GM12878 (cell line): ENCODE measurements at regions not wholly inside any gene's neighbourhood (a gene's known extent, or its start where the extent isn't known, plus 50 kb on each side); places are given as distances from the start of the nearest gene placed in this dataset.

Source experiments
- ATAC-seq: fragments of 200-7000 bp; cut with Tn5 transposase; 3 replicates; pipeline ENCODE4 v1.9.1; 2020; ENCODE audit warnings: mild to moderate bottlenecking, moderate library complexity
- BruUV-seq: library from RNA; stranded (reverse); fragments of 400-500 nt; replicated peaks from 2 replicates; lab custom pipeline; 2021; lab: Mats Ljungman, UMichigan
- CTCF ChIA-PET: fragments of 300-600 bp; sonication (Branson Sonifier 250); formaldehyde crosslinking; extraction: SDS; loops from one replicate; lab custom pipeline; 2021; ENCODE audit warnings: inconsistent platforms; lab: Yijun Ruan, JAX
- POLR2A ChIA-PET: fragments of 350-600 bp; formaldehyde crosslinking; extraction: SDS; loops from one replicate; lab custom pipeline; 2021; ENCODE audit warnings: inconsistent platforms; lab: Charles Lee
- RAD21 ChIA-PET: fragments of 300-600 bp; sonication (Branson Sonifier 250); formaldehyde crosslinking; loops from one replicate; lab custom pipeline; 2023; ENCODE audit warnings: antibody characterized with exemption; ENCODE audit not compliant: unreplicated experiment; lab: Charles Lee
- SMC1A ChIA-PET: fragments of 300-600 bp; sonication (Branson Sonifier 250); formaldehyde crosslinking; loops from one replicate; lab custom pipeline; 2023; ENCODE audit not compliant: unreplicated experiment, uncharacterized antibody; lab: Charles Lee
- DNase-seq: peaks from one replicate; pipeline ENCODE4 v3.0.0-alpha.2; 2011; ENCODE audit warnings: low read depth, low spot score
- FAIRE-seq: peaks from 3 replicates; lab custom pipeline; 2011; peaks lifted over from hg19 to GRCh38; lab: Jason Lieb, UNC
- H2AFZ ChIP-seq: 2 replicates; pipeline ENCODE4 v1.6.0; 2011; ENCODE audit warnings: low read depth, low read length, control low read depth; ENCODE audit not compliant: control insufficient read depth
- H3K27ac ChIP-seq: 2 replicates; pipeline ENCODE4 v1.5.1; 2011; ENCODE audit warnings: control low read depth; ENCODE audit not compliant: control insufficient read depth, insufficient read depth
- H3K27me3 ChIP-seq, 2 experiments: replicated peaks in 1 of 2; 2 replicates each; pipeline versions ENCODE4 v1.6.0 to v1.6.1; 2011; ENCODE audit warnings: low read length in 1 of 2; ENCODE audit not compliant: control insufficient read depth in 2 of 2, insufficient read depth in 2 of 2
- H3K36me3 ChIP-seq, 2 experiments: 2 replicates each; pipeline ENCODE4 v1.5.1; 2011; ENCODE audit warnings: low read length in 1 of 2; ENCODE audit not compliant: control insufficient read depth in 2 of 2, insufficient read depth in 2 of 2
- H3K4me1 ChIP-seq: 2 replicates; pipeline ENCODE4 v1.6.1; 2011; ENCODE audit warnings: mild to moderate bottlenecking, low read length, moderate library complexity, mixed read lengths; ENCODE audit not compliant: control insufficient read depth, insufficient read depth
- H3K4me2 ChIP-seq: 2 replicates; pipeline ENCODE4 v1.6.0; 2011; ENCODE audit warnings: control low read depth; ENCODE audit not compliant: control insufficient read depth, insufficient read depth
- H3K4me3 ChIP-seq: fragments of 200-600 bp; sonication (generic); 2 replicates; pipeline ENCODE4 v1.5.1; 2016
- H3K79me2 ChIP-seq: 2 replicates; pipeline ENCODE4 v1.6.0; 2011; ENCODE audit warnings: low read length; ENCODE audit not compliant: control insufficient read depth, insufficient read depth
- H3K9ac ChIP-seq: 2 replicates; pipeline ENCODE4 v1.8.0; 2011; ENCODE audit warnings: low read length, control low read depth, mixed read lengths; ENCODE audit not compliant: control insufficient read depth, insufficient read depth
- H3K9me3 ChIP-seq: replicated peaks from 3 replicates; pipeline ENCODE4 v1.5.1; 2011; ENCODE audit warnings: mild to moderate bottlenecking, low read length; ENCODE audit not compliant: control insufficient read depth, insufficient read depth
- H4K20me1 ChIP-seq: 2 replicates; pipeline ENCODE4 v1.6.0; 2011; ENCODE audit not compliant: control insufficient read depth, insufficient read depth
- ATF7 ChIP-seq: fragments of 450-650 bp; IDR thresholded peaks from 2 replicates; pipeline ENCODE4 v1.6.1; 2016; ENCODE audit warnings: low read depth, mild to moderate bottlenecking
- EGR1 ChIP-seq, 2 experiments: IDR thresholded peaks; 1 replicate in 1 of 2; 2 replicates in 1 of 2; pipeline ENCODE4 v1.6.1; 2011 to 2012; ENCODE audit warnings: low read depth in 2 of 2, low read length in 2 of 2, borderline replicate concordance in 1 of 2, mild to moderate bottlenecking in 1 of 2, moderate library complexity in 1 of 2
- FOXK2 ChIP-seq: fragments of 450-650 bp; IDR thresholded peaks from 2 replicates; pipeline ENCODE4 v1.6.1; 2017; ENCODE audit warnings: mild to moderate bottlenecking, moderate library complexity
- GABPA ChIP-seq: IDR thresholded peaks from 2 replicates; pipeline ENCODE4 v1.6.1; 2014; ENCODE audit warnings: antibody characterized with exemption, low read depth, mild to moderate bottlenecking, inconsistent platforms
- KLF5 ChIP-seq: fragments of 450-650 bp; IDR thresholded peaks from 2 replicates; pipeline ENCODE4 v1.6.1; 2014; ENCODE audit warnings: mild to moderate bottlenecking; ENCODE audit not compliant: partially characterized antibody
- MAX ChIP-seq: IDR thresholded peaks from 2 replicates; pipeline ENCODE4 v1.6.1; 2012; ENCODE audit warnings: low read depth, low read length, improper control_type of control experiment
- MYC ChIP-seq: IDR thresholded peaks from 2 replicates; pipeline ENCODE4 v1.6.1; 2011; ENCODE audit warnings: mild to moderate bottlenecking, low read length, moderate library complexity, inconsistent platforms; ENCODE audit not compliant: insufficient read depth, insufficient replicate concordance, insufficient read length, severe bottlenecking
- NBN ChIP-seq: fragments of 450-650 bp; IDR thresholded peaks from 2 replicates; pipeline ENCODE4 v1.6.1; 2016
- RFX5 ChIP-seq: IDR thresholded peaks from 2 replicates; pipeline ENCODE4 v1.6.1; 2011; ENCODE audit warnings: low read depth, low read length, improper control_type of control experiment
- SRF ChIP-seq, 2 experiments: IDR thresholded peaks; 2 replicates each; pipeline ENCODE4 v1.6.1; 2011; ENCODE audit warnings: low read depth in 2 of 2, low read length in 2 of 2, mild to moderate bottlenecking in 1 of 2, moderate library complexity in 1 of 2
- TARDBP ChIP-seq: IDR thresholded peaks from 2 replicates; pipeline ENCODE4 v1.6.1; 2016; ENCODE audit warnings: borderline replicate concordance
- ZBED1 ChIP-seq: IDR thresholded peaks from 2 replicates; pipeline ENCODE4 v1.6.1; 2016; ENCODE audit warnings: borderline replicate concordance
- WGBS: methylation state at CpG from one replicate; pipeline ENCODE4 v1.1.6; 2016; ENCODE audit warnings: low lambda C conversion rate; ENCODE audit not compliant: insufficient replicate concordance, insufficient coverage; ENCODE audit errors: missing lambda C conversion rate; 5-methylcytosine and 5-hydroxymethylcytosine counted together
- in situ Hi-C: fragments of 300-500 bp; cut with MboI; formaldehyde crosslinking; loops from 9 replicates; pipeline ENCODE4 v1.14.3; 2018; ENCODE audit warnings: mixed read lengths
- intact Hi-C: fragments of 100-400 bp; cut with micrococcal nuclease; formaldehyde crosslinking; loops from one replicate; pipeline ENCODE4 v1.14.2; 2022; ENCODE audit not compliant: unreplicated experiment
- TF ChIP-seq, protein P1 (sequence below), 3 experiments: IDR thresholded peaks in 2 of 3; conservative IDR thresholded peaks in 1 of 3; 2 replicates each; pipeline ENCODE4 v1.5.1; 2011; ENCODE audit warnings: low read depth in 3 of 3, low read length in 3 of 3, mild to moderate bottlenecking in 3 of 3, control low read depth in 2 of 3, moderate library complexity in 2 of 3, inconsistent platforms in 1 of 3, mixed read lengths in 1 of 3; ENCODE audit not compliant: control insufficient read depth in 2 of 3, insufficient read depth in 1 of 3; ENCODE audit errors: extremely low read depth in 1 of 3
- TF ChIP-seq, protein P2 (sequence below): fragments of 450-650 bp; IDR thresholded peaks from 2 replicates; pipeline ENCODE4 v1.6.1; 2014; ENCODE audit warnings: mild to moderate bottlenecking
- TF ChIP-seq, protein P3 (sequence below): fragments of 450-650 bp; IDR thresholded peaks from 2 replicates; pipeline ENCODE4 v1.6.1; 2017; ENCODE audit warnings: mild to moderate bottlenecking, low read depth, inconsistent platforms; ENCODE audit not compliant: poor library complexity, severe bottlenecking
- TF ChIP-seq, protein P4 (sequence below): fragments of 150-350 bp; IDR thresholded peaks from 2 replicates; pipeline ENCODE4 v1.6.1; 2016; ENCODE audit warnings: low read depth, low read length

DNA sequence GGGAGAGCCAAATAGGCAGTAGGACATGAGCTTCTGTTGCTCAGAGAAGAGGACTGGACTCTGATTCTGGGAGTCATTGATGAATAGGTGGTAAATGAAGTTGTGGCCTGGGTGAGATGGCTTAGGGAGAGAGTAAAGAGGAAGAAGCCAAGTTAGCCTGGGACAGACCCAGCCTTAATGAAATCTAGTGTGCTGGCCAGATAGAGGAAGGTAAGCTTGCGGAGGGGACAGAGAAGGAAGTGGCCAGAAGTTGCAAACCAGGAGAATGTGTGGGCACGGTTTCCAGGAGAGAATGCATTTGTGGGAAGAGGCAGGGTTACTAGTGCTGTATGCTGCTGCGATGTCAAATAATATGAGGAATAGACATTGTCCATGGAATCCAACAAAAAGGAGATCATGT lies 83.3 kb upstream of the OLFM4 start:
- RAD21 ChIA-PET, result no interaction called here
- no TSS peak for BruUV-seq
- no peak overlapping the region for H3K27ac ChIP-seq
- no peaks in the 10 kb centered on the region for H3K9me3 ChIP-seq
- SMC1A ChIA-PET, result no interaction called here
- WGBS, result 36% methylated on average over 3 of the region's 3 CpGs
- CTCF ChIA-PET, result no interaction called here
- H3K4me3 ChIP-seq, result no peak overlapping the region
- H2AFZ ChIP-seq, result no peak overlapping the region
- H3K9ac ChIP-seq, result no peak overlapping the region
- intact Hi-C loops, result no loop called here
- ATAC-seq, result no peak
- H3K27me3 ChIP-seq, result no peaks in the 10 kb centered on the region
- DNase-seq, result no peak
- H3K36me3 ChIP-seq, result no peaks in the 10 kb centered on the region
- H3K4me1 ChIP-seq, result no peaks in the 10 kb centered on the region
- in situ Hi-C loops, result no loop called here
- no peaks in the 10 kb centered on the region for H3K79me2 ChIP-seq
- H4K20me1 ChIP-seq, result no peaks in the 10 kb centered on the region
- H3K4me2 ChIP-seq, result no peak overlapping the region
- POLR2A ChIA-PET, result no interaction called here
- no peak for FAIRE-seq
- TF ChIP-seq EGR1 (IDR thresholded peaks at IDR 0.05; ENCODE audit: borderline replicate concordance in 1 of 2, low read depth in 2 of 2, low read length in 2 of 2), result no peak
- no peak for TF ChIP-seq ATF7
- no peak for TF ChIP-seq GABPA
- TF ChIP-seq FOXK2, result no peak
- no peak for TF ChIP-seq SRF (IDR thresholded peaks at IDR 0.05; ENCODE audit: low read depth in 2 of 2, low read length in 2 of 2)
- TF ChIP-seq, protein P1, sequence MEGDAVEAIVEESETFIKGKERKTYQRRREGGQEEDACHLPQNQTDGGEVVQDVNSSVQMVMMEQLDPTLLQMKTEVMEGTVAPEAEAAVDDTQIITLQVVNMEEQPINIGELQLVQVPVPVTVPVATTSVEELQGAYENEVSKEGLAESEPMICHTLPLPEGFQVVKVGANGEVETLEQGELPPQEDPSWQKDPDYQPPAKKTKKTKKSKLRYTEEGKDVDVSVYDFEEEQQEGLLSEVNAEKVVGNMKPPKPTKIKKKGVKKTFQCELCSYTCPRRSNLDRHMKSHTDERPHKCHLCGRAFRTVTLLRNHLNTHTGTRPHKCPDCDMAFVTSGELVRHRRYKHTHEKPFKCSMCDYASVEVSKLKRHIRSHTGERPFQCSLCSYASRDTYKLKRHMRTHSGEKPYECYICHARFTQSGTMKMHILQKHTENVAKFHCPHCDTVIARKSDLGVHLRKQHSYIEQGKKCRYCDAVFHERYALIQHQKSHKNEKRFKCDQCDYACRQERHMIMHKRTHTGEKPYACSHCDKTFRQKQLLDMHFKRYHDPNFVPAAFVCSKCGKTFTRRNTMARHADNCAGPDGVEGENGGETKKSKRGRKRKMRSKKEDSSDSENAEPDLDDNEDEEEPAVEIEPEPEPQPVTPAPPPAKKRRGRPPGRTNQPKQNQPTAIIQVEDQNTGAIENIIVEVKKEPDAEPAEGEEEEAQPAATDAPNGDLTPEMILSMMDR (IDR thresholded peaks at IDR 0.05 in 2 of 3, conservative IDR thresholded peaks at IDR 0.05 in 1 of 3; ENCODE audit: control insufficient read depth in 2 of 3, extremely low read depth in 1 of 3, insufficient read depth in 1 of 3, low read depth in 3 of 3, low read length in 3 of 3), result no peak
- TF ChIP-seq, protein P2, sequence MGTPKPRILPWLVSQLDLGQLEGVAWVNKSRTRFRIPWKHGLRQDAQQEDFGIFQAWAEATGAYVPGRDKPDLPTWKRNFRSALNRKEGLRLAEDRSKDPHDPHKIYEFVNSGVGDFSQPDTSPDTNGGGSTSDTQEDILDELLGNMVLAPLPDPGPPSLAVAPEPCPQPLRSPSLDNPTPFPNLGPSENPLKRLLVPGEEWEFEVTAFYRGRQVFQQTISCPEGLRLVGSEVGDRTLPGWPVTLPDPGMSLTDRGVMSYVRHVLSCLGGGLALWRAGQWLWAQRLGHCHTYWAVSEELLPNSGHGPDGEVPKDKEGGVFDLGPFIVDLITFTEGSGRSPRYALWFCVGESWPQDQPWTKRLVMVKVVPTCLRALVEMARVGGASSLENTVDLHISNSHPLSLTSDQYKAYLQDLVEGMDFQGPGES, result no peak
- TF ChIP-seq, protein P3, sequence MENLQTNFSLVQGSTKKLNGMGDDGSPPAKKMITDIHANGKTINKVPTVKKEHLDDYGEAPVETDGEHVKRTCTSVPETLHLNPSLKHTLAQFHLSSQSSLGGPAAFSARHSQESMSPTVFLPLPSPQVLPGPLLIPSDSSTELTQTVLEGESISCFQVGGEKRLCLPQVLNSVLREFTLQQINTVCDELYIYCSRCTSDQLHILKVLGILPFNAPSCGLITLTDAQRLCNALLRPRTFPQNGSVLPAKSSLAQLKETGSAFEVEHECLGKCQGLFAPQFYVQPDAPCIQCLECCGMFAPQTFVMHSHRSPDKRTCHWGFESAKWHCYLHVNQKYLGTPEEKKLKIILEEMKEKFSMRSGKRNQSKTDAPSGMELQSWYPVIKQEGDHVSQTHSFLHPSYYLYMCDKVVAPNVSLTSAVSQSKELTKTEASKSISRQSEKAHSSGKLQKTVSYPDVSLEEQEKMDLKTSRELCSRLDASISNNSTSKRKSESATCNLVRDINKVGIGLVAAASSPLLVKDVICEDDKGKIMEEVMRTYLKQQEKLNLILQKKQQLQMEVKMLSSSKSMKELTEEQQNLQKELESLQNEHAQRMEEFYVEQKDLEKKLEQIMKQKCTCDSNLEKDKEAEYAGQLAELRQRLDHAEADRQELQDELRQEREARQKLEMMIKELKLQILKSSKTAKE, result no peak
- no peak for TF ChIP-seq ZBED1
- no peak for TF ChIP-seq RFX5
- TF ChIP-seq KLF5, result no peak
- TF ChIP-seq TARDBP, result no peak
- TF ChIP-seq MAX, result no peak
- TF ChIP-seq MYC, result no peak
- TF ChIP-seq, protein P4, sequence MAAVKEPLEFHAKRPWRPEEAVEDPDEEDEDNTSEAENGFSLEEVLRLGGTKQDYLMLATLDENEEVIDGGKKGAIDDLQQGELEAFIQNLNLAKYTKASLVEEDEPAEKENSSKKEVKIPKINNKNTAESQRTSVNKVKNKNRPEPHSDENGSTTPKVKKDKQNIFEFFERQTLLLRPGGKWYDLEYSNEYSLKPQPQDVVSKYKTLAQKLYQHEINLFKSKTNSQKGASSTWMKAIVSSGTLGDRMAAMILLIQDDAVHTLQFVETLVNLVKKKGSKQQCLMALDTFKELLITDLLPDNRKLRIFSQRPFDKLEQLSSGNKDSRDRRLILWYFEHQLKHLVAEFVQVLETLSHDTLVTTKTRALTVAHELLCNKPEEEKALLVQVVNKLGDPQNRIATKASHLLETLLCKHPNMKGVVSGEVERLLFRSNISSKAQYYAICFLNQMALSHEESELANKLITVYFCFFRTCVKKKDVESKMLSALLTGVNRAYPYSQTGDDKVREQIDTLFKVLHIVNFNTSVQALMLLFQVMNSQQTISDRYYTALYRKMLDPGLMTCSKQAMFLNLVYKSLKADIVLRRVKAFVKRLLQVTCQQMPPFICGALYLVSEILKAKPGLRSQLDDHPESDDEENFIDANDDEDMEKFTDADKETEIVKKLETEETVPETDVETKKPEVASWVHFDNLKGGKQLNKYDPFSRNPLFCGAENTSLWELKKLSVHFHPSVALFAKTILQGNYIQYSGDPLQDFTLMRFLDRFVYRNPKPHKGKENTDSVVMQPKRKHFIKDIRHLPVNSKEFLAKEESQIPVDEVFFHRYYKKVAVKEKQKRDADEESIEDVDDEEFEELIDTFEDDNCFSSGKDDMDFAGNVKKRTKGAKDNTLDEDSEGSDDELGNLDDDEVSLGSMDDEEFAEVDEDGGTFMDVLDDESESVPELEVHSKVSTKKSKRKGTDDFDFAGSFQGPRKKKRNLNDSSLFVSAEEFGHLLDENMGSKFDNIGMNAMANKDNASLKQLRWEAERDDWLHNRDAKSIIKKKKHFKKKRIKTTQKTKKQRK, result no peak
- no peak for TF ChIP-seq NBN
